Medulla oblongata (tissue), 1 donor: ENCODE measurements at regions not wholly inside any gene's neighbourhood (a gene's known extent, or its start where the extent isn't known, plus 50 kb on each side); places are given as distances from the start of the nearest gene placed in this dataset.
"Not testable (repeated sequence)": the region's sequence is repeated elsewhere in the genome, so short reads cannot be mapped to it uniquely, and the experiment has no call there.

ENCODE experiments used
- DNase-seq: peaks from one replicate; pipeline ENCODE4 v3.0.0-alpha.2; 2015; ENCODE audit errors: extremely low spot score

GRCh38 chr18:29874519-29875098 is 1167.9 kb downstream of the DSC3 start:
- DNase-seq, result peak; percentile 51

- no peak for DNase-seq
These were observed 1169.3 kb downstream of the DSC3 start for GRCh38 chr18:29873211-29873610.

GRCh38 chr18:29871246-29871645 is 1171.3 kb downstream of the DSC3 start:
- no peak for DNase-seq

GRCh38 chr18:29862824-29863223 is 1179.7 kb downstream of the DSC3 start:
- DNase-seq, result no peak

- no peak for DNase-seq
These were observed 1186.9 kb downstream of the DSC3 start for GRCh38 chr18:29855637-29856036.

- DNase-seq, result no peak
These were observed 1189.4 kb downstream of the DSC3 start for GRCh38 chr18:29853126-29853525.

- no peak for DNase-seq
These were observed 1193.4 kb downstream of the DSC3 start for GRCh38 chr18:29849144-29849543.

- DNase-seq, result no peak
These were observed 1200.9 kb downstream of the DSC3 start for GRCh38 chr18:29841631-29842030.

- DNase-seq, result no peak
These were observed 1202.5 kb downstream of the DSC3 start for GRCh38 chr18:29840089-29840488.

GRCh38 chr18:29838961-29839360 is 1203.6 kb downstream of the DSC3 start:
- not testable (repeated sequence) for DNase-seq

GRCh38 chr18:29838556-29838955 is 1204.0 kb downstream of the DSC3 start:
- no peak for DNase-seq

GRCh38 chr18:29823671-29824070 is 1218.9 kb downstream of the DSC3 start:
- DNase-seq, result no peak

- DNase-seq, result no peak
These were observed 1221.0 kb downstream of the DSC3 start for GRCh38 chr18:29821544-29821943.

- no peak for DNase-seq
These were observed 1231.0 kb downstream of the DSC3 start for GRCh38 chr18:29811519-29811918.

- DNase-seq, result no peak
These were observed 1261.7 kb downstream of the DSC3 start for GRCh38 chr18:29780816-29781215.

GRCh38 chr18:29779096-29779495 is 1263.4 kb downstream of the DSC3 start:
- no peak for DNase-seq

- no peak for DNase-seq
These were observed 1289.2 kb downstream of the DSC3 start for GRCh38 chr18:29753379-29753778.

GRCh38 chr18:29749704-29750103 is 1292.8 kb downstream of the DSC3 start:
- no peak for DNase-seq

GRCh38 chr18:29741461-29741860 is 1301.1 kb downstream of the DSC3 start:
- DNase-seq, result no peak

GRCh38 chr18:29737620-29738019 is 1304.9 kb downstream of the DSC3 start:
- no peak for DNase-seq

- DNase-seq, result no peak
These were observed 1305.4 kb downstream of the DSC3 start for GRCh38 chr18:29737190-29737589.

GRCh38 chr18:29730073-29730472 is 1312.5 kb downstream of the DSC3 start:
- DNase-seq, result no peak

- DNase-seq, result no peak
These were observed 1315.9 kb downstream of the DSC3 start for GRCh38 chr18:29726646-29727045.

- not testable (repeated sequence) for DNase-seq
These were observed 1319.1 kb downstream of the DSC3 start for GRCh38 chr18:29723486-29723885.
